ENCODE measurements at regions not wholly inside any gene's neighbourhood (a gene's known extent, or its start where the extent isn't known, plus 50 kb on each side); places are given as distances from the start of the nearest gene placed in this dataset.

GRCh38 chr10:63724922-63725321 is 203.7 kb downstream of the REEP3 start:
- 35% methylated on average over 2 of the region's 2 CpGs for WGBS (ENCODE audit: low lambda C conversion rate)
- no peak overlapping the region for H3K27ac ChIP-seq (ENCODE audit: extremely low read length, insufficient read depth, low read length)
- no peak overlapping the region for H3K4me2 ChIP-seq (ENCODE audit: low read depth, low read length)
- H3K36me3 ChIP-seq (replicated peaks in 1 of 2; ENCODE audit: control insufficient read depth in 1 of 2, insufficient read depth in 2 of 2, low read length in 2 of 2), result no peaks in the 10 kb centered on the region
- no peak for FAIRE-seq
- intact Hi-C loops (cut with micrococcal nuclease; ENCODE audit: unreplicated experiment) (loop anchor here (5.0 kb wide), 1 partner anchor 508 kb away; no protein-coding TSS in a partner anchor), in situ Hi-C loops (cut with HindIII; ENCODE audit: extremely low pct_ligation_motif_present, low pct_unique_long_range_greater_than_20kb) (no loop called here)
- TF ChIP-seq ZNF296 (CRISPR knock-in tag; conservative IDR thresholded peaks at IDR 0.05), result no peak
- TF ChIP-seq GABPB1 (CRISPR knock-in tag; IDR thresholded peaks at IDR 0.05), result no peak
- no peak for TF ChIP-seq RAD51 (IDR thresholded peaks at IDR 0.05; ENCODE audit: borderline replicate concordance)
- TF ChIP-seq AGO2 (optimal IDR thresholded peaks at IDR 0.05; ENCODE audit: low read depth, low read length), result no peak
- no peak for TF ChIP-seq LRRFIP1 (CRISPR knock-in tag; conservative IDR thresholded peaks at IDR 0.05)
- no peak for TF ChIP-seq MXD3 (CRISPR knock-in tag; IDR thresholded peaks at IDR 0.05)
- TF ChIP-seq ARNT (IDR thresholded peaks at IDR 0.05), result no peak
- TF ChIP-seq ZNF282 (IDR thresholded peaks at IDR 0.05; ENCODE audit: partially characterized antibody), result no peak
- no peak for TF ChIP-seq TCF7 (IDR thresholded peaks at IDR 0.05; ENCODE audit: low read depth)
- no peak for TF ChIP-seq ZSCAN20 (CRISPR knock-in tag; IDR thresholded peaks at IDR 0.05; ENCODE audit: borderline replicate concordance)
- TF ChIP-seq SMYD3 (CRISPR knock-in tag; IDR thresholded peaks at IDR 0.05), result no peak
- TF ChIP-seq ZFP36L1 (CRISPR knock-in tag; IDR thresholded peaks at IDR 0.05), result no peak
- no peak for TF ChIP-seq TBX2 (CRISPR knock-in tag; IDR thresholded peaks at IDR 0.05; ENCODE audit: borderline replicate concordance)
- H3K9ac ChIP-seq (ENCODE audit: insufficient read depth, low read depth, low read length), result no peak overlapping the region
- ChIA-PET POLR2A (no interaction called here), CTCF (ENCODE audit: low intra/inter-chr PET ratio, low total read pairs) (no interaction called here)
- H3K9me3 ChIP-seq (ENCODE audit: low read length), result no peaks in the 10 kb centered on the region
- no peaks in the 10 kb centered on the region; the same call in 1 of the 2 replicates for H3K4me1 ChIP-seq (ENCODE audit: insufficient read depth, low read length)
- peaks cover 0 to 4% of the 10 kb centered on the region in 2 experiments; a peak in 1 of 5 replicates for H3K27me3 ChIP-seq (ENCODE audit: control insufficient read depth in 1 of 2, insufficient read depth in 2 of 2, low read length in 2 of 2)
- no peaks in the 10 kb centered on the region for H4K20me1 ChIP-seq (ENCODE audit: insufficient read depth, low read length)
- ATAC-seq, result peak; percentile 50; the same call in 2 of the 3 replicates
- no peak for DNase-seq (ENCODE audit: low spot score)
- no peaks in the 10 kb centered on the region for H3K79me2 ChIP-seq (ENCODE audit: insufficient read depth, low read length)
- BruUV-seq (replicated peaks), result no TSS peak
- H3K4me3 ChIP-seq (replicated peaks in 1 of 3; ENCODE audit: insufficient read depth in 1 of 3, low read depth in 2 of 3, low read length in 3 of 3), result no peak overlapping the region
- H2AFZ ChIP-seq (ENCODE audit: low read length), result no peak overlapping the region

Measured in HepG2 (cell line).